ENCODE measurements at regions not wholly inside any gene's neighbourhood (a gene's known extent, or its start where the extent isn't known, plus 50 kb on each side); places are given as distances from the start of the nearest gene placed in this dataset.

- DNase-seq: no peak
These were observed 54.3 kb upstream of the IKBKE start for GRCh38 chr1:206415942-206416341.

GRCh38 chr1:206417774-206418614, 52.3 kb upstream of the IKBKE start:
- no peak for DNase-seq

GRCh38 chr1:206419250-206419649, 51.0 kb upstream of the IKBKE start:
- DNase-seq: no peak

GRCh38 chr1:206419783-206420182, 50.5 kb upstream of the IKBKE start:
- DNase-seq: no peak

- no peak for DNase-seq
These were observed 49.8 kb upstream of the IKBKE start for GRCh38 chr1:206420471-206420870.
